ENCODE measurements at regions not wholly inside any gene's neighbourhood (a gene's known extent, or its start where the extent isn't known, plus 50 kb on each side); places are given as distances from the start of the nearest gene placed in this dataset.
"Not testable (repeated sequence)": the region's sequence is repeated elsewhere in the genome, so short reads cannot be mapped to it uniquely, and the experiment has no call there.

DNA sequence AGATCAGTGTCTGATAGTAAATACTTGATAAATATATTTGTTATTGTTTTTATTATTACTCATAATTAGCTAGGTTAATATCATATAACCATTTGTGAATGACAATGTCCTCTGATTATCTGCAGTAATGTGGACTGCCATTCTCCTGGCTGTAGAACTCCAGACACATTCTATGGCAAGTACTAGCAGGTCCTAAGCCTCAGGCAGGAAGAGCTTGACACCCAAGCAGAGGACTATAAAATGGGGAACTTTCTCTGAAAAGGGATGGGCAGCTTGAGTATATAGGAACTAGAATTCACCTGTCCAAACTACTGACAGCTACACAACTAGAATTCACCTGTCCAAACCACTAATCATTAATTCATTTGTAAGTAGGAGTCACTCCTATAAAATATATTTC lies 649.4 kb downstream of the CPS1 start:
- DNase-seq (no peak), ATAC-seq (ENCODE audit: low FRiP score in 2 of 2) (no peak)
- no peak overlapping the region for H3K4me3 ChIP-seq
- H3K9me3 ChIP-seq = no peaks in the 10 kb centered on the region
- H3K27ac ChIP-seq = no peak overlapping the region
- no peaks in the 10 kb centered on the region for H3K27me3 ChIP-seq
- TF ChIP-seq, protein P1, sequence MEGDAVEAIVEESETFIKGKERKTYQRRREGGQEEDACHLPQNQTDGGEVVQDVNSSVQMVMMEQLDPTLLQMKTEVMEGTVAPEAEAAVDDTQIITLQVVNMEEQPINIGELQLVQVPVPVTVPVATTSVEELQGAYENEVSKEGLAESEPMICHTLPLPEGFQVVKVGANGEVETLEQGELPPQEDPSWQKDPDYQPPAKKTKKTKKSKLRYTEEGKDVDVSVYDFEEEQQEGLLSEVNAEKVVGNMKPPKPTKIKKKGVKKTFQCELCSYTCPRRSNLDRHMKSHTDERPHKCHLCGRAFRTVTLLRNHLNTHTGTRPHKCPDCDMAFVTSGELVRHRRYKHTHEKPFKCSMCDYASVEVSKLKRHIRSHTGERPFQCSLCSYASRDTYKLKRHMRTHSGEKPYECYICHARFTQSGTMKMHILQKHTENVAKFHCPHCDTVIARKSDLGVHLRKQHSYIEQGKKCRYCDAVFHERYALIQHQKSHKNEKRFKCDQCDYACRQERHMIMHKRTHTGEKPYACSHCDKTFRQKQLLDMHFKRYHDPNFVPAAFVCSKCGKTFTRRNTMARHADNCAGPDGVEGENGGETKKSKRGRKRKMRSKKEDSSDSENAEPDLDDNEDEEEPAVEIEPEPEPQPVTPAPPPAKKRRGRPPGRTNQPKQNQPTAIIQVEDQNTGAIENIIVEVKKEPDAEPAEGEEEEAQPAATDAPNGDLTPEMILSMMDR (IDR thresholded peaks at IDR 0.05) = no peak
- TF ChIP-seq POLR2A (IDR thresholded peaks at IDR 0.05) = no peak
- TF ChIP-seq POLR2AphosphoS5 (IDR thresholded peaks at IDR 0.05) = no peak
- no peak for TF ChIP-seq EP300 (IDR thresholded peaks at IDR 0.05)
- no peaks in the 10 kb centered on the region for H3K36me3 ChIP-seq
- H3K4me1 ChIP-seq = no peaks in the 10 kb centered on the region

DNA sequence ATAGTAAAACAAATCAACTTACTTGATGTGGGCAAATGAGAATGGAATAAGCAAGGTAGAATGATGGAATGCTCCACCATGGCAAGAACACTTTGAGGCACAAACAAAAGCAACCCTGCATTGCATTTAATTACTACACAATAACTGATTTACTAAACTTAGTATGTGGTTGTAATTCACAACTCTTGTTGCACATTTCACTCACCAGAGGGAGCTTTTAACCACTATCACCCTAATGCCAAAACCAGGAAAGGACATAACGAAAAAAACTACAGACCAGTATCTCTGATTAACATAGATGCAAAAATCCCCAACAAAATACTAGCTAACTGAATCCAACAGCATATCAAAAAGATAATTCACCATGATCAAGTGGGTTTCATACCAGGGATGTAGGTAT lies 659.8 kb downstream of the CPS1 start:
- H3K4me1 ChIP-seq = no peaks in the 10 kb centered on the region
- TF ChIP-seq, protein P1 (IDR thresholded peaks at IDR 0.05) = no peak
- TF ChIP-seq POLR2A (IDR thresholded peaks at IDR 0.05) = no peak
- no peak for TF ChIP-seq POLR2AphosphoS5 (IDR thresholded peaks at IDR 0.05)
- TF ChIP-seq EP300 (IDR thresholded peaks at IDR 0.05) = no peak
- no peak overlapping the region for H3K27ac ChIP-seq
- H3K36me3 ChIP-seq = no peaks in the 10 kb centered on the region
- ATAC-seq (ENCODE audit: low FRiP score in 2 of 2) = no peak
- H3K9me3 ChIP-seq = no peaks in the 10 kb centered on the region
- H3K27me3 ChIP-seq = no peaks in the 10 kb centered on the region
- no peak for DNase-seq
- 24 to 43% methylated on average over 1 of the region's 1 CpG for WGBS, 2 donors
- no peak overlapping the region for H3K4me3 ChIP-seq

DNA sequence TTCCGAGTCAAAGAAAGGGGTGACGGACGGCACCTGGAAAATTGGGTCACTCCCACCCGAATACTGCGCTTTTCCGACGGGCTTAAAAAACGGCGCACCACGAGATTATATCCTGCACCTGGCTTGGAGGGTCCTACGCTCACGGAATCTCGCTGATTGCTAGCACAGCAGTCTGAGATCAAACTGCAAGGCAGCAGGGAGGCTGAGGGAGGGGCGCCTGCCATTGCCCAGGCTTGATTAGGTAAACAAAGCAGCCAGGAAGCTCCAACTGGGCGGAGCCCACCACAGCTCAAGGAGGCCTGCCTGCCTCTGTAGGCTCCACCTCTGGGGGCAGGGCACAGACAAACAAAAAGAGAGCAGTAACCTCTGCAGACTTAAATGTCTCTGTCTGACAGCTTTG lies 663.1 kb downstream of the CPS1 start:
- H3K4me1 ChIP-seq; ATAC-seq (ENCODE audit: low FRiP score in 2 of 2); H3K9me3 ChIP-seq; H3K27me3 ChIP-seq; H3K27ac ChIP-seq; H3K36me3 ChIP-seq; H3K4me3 ChIP-seq; DNase-seq: not testable (repeated sequence)
- WGBS, 2 donors = 89 to 91% methylated on average over 14 to 15 of the region's 15 CpGs

DNA sequence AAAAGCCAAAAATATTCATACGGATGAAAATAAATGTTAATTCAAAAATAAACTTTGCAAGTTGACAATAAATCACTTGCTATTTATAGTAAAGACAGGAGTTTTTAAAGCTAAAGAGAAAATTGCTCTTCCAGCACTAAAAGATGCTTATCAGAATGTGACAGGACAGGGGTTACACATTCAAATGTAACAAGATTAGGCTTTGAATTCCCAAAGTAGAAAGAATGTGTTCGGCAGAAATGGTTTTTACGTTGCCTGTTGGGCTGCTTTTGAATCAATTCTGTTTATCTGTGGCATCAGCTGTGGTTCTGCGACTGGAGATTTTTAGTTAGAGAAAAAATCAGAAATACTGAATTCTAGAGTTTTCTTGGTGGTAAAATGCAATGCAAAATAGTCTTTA lies 669.4 kb downstream of the CPS1 start:
- H3K36me3 ChIP-seq = no peaks in the 10 kb centered on the region
- TF ChIP-seq POLR2A (IDR thresholded peaks at IDR 0.05) = no peak
- no peak for TF ChIP-seq POLR2AphosphoS5 (IDR thresholded peaks at IDR 0.05)
- no peak for TF ChIP-seq EP300 (IDR thresholded peaks at IDR 0.05)
- ATAC-seq (ENCODE audit: low FRiP score in 2 of 2) = no peak
- no peak for DNase-seq
- 30 to 39% methylated on average over 4 of the region's 4 CpGs for WGBS, 2 donors
- H3K27ac ChIP-seq = no peak overlapping the region
- no peaks in the 10 kb centered on the region for H3K4me1 ChIP-seq
- H3K9me3 ChIP-seq = no peaks in the 10 kb centered on the region
- no peak overlapping the region for H3K4me3 ChIP-seq
- no peaks in the 10 kb centered on the region for H3K27me3 ChIP-seq

DNA sequence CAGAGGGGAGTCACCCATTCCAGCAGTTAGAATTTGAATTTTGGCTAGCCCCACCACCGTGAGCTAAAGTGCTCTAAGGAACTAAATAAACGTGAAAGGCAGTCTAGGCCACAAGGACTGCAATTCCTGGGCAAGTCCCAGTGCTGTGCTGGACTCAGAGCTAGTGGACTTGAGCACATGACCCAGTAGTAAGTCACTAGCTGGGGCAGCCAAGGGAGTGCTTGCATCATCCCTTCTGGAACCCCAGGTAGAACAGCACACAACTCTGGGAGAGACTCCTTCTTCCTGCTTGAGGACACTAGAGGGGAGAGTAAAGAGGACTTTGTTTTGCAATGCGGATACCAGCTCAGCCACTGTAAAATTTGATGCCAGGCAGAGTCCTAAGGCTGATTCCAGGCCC lies 672.2 kb downstream of the CPS1 start:
- Histone ChIP-seq H3K36me3 (no peaks in the 10 kb centered on the region), H3K27me3 (no peaks in the 10 kb centered on the region), H3K9me3 (no peaks in the 10 kb centered on the region), H3K27ac (no peak overlapping the region), H3K4me3 (no peak overlapping the region), H3K4me1 (no peaks in the 10 kb centered on the region)
- 55% methylated on average over 3 of the region's 3 CpGs; no CpG with 5 or more reads in 1 of the 2 donors for WGBS, 2 donors
- TF ChIP-seq POLR2A (IDR thresholded peaks at IDR 0.05) (no peak), EP300 (IDR thresholded peaks at IDR 0.05) (no peak), POLR2AphosphoS5 (IDR thresholded peaks at IDR 0.05) (no peak)
- TF ChIP-seq, protein P1 (IDR thresholded peaks at IDR 0.05) = no peak
- ATAC-seq (ENCODE audit: low FRiP score in 2 of 2) (peak; percentile 40 to 77), DNase-seq (peak in 1 of 2 donors; percentile 71)

DNA sequence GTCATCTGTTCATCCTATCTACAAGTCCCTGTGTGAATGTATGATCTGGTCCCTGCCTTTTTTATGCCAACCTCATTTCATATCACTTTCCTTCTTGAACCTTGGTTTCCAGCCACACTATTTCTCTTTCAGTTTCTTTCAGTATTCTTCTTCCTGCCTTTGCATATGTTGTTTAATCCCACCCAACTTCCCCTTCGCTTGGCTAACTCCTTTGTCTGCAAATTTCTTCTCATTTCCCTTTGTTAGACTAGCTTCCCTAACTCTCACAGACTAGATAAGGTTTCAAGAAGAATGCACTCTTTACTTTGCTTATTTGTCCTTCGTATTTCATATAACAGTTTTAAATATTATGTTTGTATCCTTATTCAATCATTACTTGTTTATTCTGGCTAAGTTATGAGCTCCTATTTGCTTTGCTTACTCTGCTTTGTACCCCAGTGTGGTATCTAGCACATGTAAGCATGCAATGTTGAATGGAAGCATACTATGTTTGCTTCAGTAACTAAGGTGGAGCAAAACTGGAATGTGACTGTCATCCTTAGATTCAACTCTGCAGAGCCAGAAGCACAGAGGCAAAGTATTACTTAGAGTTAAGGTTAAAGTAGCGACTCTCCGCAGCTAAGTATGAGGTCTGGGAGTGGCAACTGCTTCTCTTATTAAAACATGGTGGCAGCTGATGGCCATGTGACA lies 681.3 kb downstream of the CPS1 start:
- TF ChIP-seq POLR2A (IDR thresholded peaks at IDR 0.05) (no peak), EP300 (IDR thresholded peaks at IDR 0.05) (no peak), POLR2AphosphoS5 (IDR thresholded peaks at IDR 0.05) (no peak)
- TF ChIP-seq, protein P1 (IDR thresholded peaks at IDR 0.05) = no peak
- 70 to 75% methylated on average over 4 of the region's 4 CpGs for WGBS, 2 donors
- DNase-seq = no peak
- H3K9me3 ChIP-seq = peaks cover 0 to 7% (median 0%) of the 10 kb centered on the region in 4 donors
- no peak for ATAC-seq (ENCODE audit: low FRiP score in 2 of 2)
- H3K36me3 ChIP-seq = no peaks in the 10 kb centered on the region
- no peaks in the 10 kb centered on the region for H3K4me1 ChIP-seq
- H3K4me3 ChIP-seq = no peak overlapping the region
- no peak overlapping the region for H3K27ac ChIP-seq
- H3K27me3 ChIP-seq = no peaks in the 10 kb centered on the region

Data from upper lobe of left lung (tissue), 6 donors.